Kidney (tissue), 13 donors: ENCODE measurements at regions not wholly inside any gene's neighbourhood (a gene's known extent, or its start where the extent isn't known, plus 50 kb on each side); places are given as distances from the start of the nearest gene placed in this dataset.
A peak's percentile ranks its signal among the peaks of the same experiment; 100 is the strongest.

Source experiments
- DNase-seq, 5 donors: peaks; one replicate each; pipeline ENCODE4 v3.0.0-alpha.2; 2013 to 2020
- FAIRE-seq: peaks from 2 replicates; lab custom pipeline; 2012; peaks lifted over from hg19 to GRCh38; lab: Jason Lieb, UNC
- H3K27ac ChIP-seq, 2 donors: one replicate each; pipeline ENCODE4 v1.7.0; 2013; ENCODE audit warnings: low read depth in 2 of 2, low read length in 2 of 2, inconsistent platforms in 1 of 2
- H3K27me3 ChIP-seq: one replicate; pipeline ENCODE4 v1.7.1; 2013; ENCODE audit warnings: low read length, inconsistent platforms; ENCODE audit not compliant: control insufficient read depth, insufficient read depth
- H3K36me3 ChIP-seq, 3 donors: one replicate each; pipeline versions ENCODE4 v1.7.0 to v1.7.1; 2013; ENCODE audit warnings: low read length in 3 of 3, control low read depth in 1 of 3, inconsistent platforms in 1 of 3; ENCODE audit not compliant: insufficient read depth in 3 of 3, control insufficient read depth in 2 of 3
- H3K4me1 ChIP-seq, 3 donors: one replicate each; pipeline versions ENCODE4 v1.7.0 to v1.7.1; 2013; ENCODE audit warnings: low read length in 3 of 3, inconsistent platforms in 1 of 3, low read depth in 1 of 3; ENCODE audit not compliant: control insufficient read depth in 2 of 3, insufficient read depth in 2 of 3
- H3K4me3 ChIP-seq, 3 donors: one replicate each; pipeline versions ENCODE4 v1.7.0 to v1.8.1; 2013; ENCODE audit warnings: low read length in 3 of 3, control low read depth in 1 of 3, inconsistent platforms in 1 of 3
- H3K9ac ChIP-seq, 3 donors: one replicate each; pipeline versions ENCODE4 v1.7.0 to v1.7.1; 2013; ENCODE audit warnings: low read length in 3 of 3, control low read depth in 1 of 3, inconsistent platforms in 1 of 3
- H3K9me3 ChIP-seq, 3 donors: one replicate each; pipeline versions ENCODE4 v1.7.0 to v1.7.1; 2013; ENCODE audit warnings: low read length in 3 of 3, control low read depth in 1 of 3, inconsistent platforms in 1 of 3; ENCODE audit not compliant: control insufficient read depth in 2 of 3, insufficient read depth in 1 of 3
- intact Hi-C: fragments of 100-400 bp; cut with DNase I; formaldehyde crosslinking; loops from one replicate; pipeline ENCODE4 v1.11.1; 2022
- TF ChIP-seq, protein P1 (sequence below): IDR thresholded peaks from 3 replicates; pipeline ENCODE4 v1.5.1; 2012; ENCODE audit warnings: mild to moderate bottlenecking, moderate library complexity, borderline replicate concordance; ENCODE audit not compliant: insufficient read depth; ENCODE audit errors: extremely low read depth
- donor health status: control.
- donor health status: control.
- donor health status: control.
- donor health status: control.
- donor health status: control.
- donor health status: DM: yes; HTN: yes; CAD: no.
- donor health status: Normal renal cell carcinoma (clear cell type).

DNA sequence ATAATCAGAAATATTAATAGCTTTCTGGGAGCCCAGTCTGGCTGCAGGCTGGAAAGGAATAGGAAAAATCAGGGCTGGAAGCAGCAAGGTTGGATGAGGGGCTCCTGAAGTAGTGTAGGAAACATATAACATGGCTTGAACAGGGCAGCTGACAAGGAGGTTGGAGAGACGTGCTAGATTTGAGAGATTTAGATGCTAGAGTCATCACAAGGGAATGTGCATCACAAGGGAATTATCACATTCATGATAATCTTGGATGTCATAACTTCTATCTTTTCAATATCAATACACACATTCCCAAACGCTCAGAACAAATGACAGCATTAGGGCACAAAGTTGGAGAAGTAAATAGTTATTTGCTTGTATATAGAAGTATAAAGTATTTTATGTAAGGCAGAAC lies 120.9 kb upstream of the EGFR start:
- DNase-seq (no peak), FAIRE-seq (no peak)
- intact Hi-C loops = no loop called here
- Histone ChIP-seq H3K27me3 (no peaks in the 10 kb centered on the region), H3K4me1 (no peaks in the 10 kb centered on the region), H3K4me3 (no peak overlapping the region), H3K27ac (no peak overlapping the region), H3K36me3 (no peaks in the 10 kb centered on the region), H3K9ac (no peak overlapping the region), H3K9me3 (no peaks in the 10 kb centered on the region)
- TF ChIP-seq, protein P1, sequence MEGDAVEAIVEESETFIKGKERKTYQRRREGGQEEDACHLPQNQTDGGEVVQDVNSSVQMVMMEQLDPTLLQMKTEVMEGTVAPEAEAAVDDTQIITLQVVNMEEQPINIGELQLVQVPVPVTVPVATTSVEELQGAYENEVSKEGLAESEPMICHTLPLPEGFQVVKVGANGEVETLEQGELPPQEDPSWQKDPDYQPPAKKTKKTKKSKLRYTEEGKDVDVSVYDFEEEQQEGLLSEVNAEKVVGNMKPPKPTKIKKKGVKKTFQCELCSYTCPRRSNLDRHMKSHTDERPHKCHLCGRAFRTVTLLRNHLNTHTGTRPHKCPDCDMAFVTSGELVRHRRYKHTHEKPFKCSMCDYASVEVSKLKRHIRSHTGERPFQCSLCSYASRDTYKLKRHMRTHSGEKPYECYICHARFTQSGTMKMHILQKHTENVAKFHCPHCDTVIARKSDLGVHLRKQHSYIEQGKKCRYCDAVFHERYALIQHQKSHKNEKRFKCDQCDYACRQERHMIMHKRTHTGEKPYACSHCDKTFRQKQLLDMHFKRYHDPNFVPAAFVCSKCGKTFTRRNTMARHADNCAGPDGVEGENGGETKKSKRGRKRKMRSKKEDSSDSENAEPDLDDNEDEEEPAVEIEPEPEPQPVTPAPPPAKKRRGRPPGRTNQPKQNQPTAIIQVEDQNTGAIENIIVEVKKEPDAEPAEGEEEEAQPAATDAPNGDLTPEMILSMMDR = no peak

DNA sequence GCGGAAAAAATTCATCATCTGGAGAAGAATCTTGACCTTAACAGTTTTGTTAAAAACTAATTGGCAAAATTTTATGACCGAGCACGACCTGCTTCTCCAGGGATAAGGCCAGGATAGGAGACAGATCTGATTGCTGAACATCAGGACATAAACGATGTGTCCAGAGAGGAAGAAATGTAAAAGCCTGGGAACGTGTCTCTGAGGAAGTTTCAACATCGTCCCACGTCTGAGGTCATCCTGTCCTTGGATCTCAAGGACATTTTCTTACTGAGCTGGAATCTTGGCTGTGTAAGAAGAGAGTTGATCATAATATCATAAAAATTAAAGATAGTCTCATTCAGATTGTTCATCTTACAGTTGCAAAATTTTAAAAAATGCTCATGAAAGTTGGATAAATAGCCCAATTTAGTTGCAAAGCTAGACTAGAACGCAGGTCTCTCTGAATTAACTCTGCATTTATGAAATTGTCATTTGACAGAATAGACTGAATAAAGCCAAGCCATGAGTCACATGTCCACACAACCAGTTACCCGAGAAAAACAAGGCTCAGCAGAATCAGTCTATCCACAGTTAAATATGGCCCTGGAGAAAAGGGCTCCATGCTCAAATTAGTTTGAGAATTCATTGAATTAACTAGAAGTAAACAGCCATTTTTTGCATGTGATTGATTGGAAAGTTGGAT lies 120.0 kb upstream of the EGFR start:
- H3K4me1 ChIP-seq = no peaks in the 10 kb centered on the region
- FAIRE-seq (no peak), DNase-seq (no peak)
- no peak overlapping the region for H3K4me3 ChIP-seq
- H3K9me3 ChIP-seq = no peaks in the 10 kb centered on the region
- no peaks in the 10 kb centered on the region for H3K27me3 ChIP-seq
- no peak overlapping the region for H3K27ac ChIP-seq
- intact Hi-C loops = no loop called here
- TF ChIP-seq, protein P1 = no peak
- no peaks in the 10 kb centered on the region for H3K36me3 ChIP-seq
- no peak overlapping the region for H3K9ac ChIP-seq

DNA sequence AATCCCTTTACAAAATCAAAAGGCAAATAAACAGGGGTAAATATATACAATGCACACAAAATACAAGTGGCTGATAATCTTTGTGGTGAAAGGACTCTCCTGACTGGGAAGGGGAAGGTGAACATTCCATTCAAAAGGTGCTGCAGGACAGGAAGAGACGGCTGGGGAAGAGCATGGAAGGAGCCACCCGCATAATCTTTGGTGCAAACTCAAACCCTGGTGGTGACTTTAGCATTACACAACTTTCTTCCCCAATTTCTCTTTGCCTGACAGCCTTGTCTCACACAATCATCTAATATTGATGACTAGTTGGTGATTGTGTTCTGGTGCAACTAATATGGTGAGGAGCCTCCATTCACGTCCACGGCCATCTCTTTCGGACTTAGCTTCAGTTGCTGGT lies 117.0 kb upstream of the EGFR start:
- no peaks in the 10 kb centered on the region for H3K27me3 ChIP-seq
- no peak for FAIRE-seq
- no peak overlapping the region for H3K27ac ChIP-seq
- DNase-seq = no peak
- no peaks in the 10 kb centered on the region for H3K4me1 ChIP-seq
- no peaks in the 10 kb centered on the region for H3K9me3 ChIP-seq
- intact Hi-C loops = no loop called here
- no peaks in the 10 kb centered on the region for H3K36me3 ChIP-seq
- no peak overlapping the region for H3K4me3 ChIP-seq
- no peak overlapping the region for H3K9ac ChIP-seq
- TF ChIP-seq, protein P1 = no peak

DNA sequence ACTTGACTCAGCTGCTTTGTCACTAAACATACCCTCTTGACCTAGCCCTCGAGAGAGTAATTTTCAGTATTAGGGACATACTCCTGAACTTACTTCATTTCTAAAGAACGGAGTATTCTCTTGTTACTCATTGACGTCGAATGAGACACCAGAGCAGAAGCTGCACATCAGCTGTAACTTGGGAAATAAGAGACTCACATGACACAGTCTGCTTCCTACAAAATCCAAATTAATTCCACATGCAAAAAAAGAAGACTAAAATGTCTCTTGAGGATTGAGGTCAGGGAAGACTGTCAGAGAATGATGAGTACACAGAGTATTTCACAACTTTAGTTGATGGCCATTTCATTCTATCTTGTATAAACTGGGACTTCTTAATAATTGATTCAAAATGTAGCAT lies 114.7 kb upstream of the EGFR start:
- peak in 1 of 5 donors; percentile 16 for DNase-seq
- no peak overlapping the region for H3K4me3 ChIP-seq
- TF ChIP-seq, protein P1 = no peak
- H3K27ac ChIP-seq = no peak overlapping the region
- intact Hi-C loops = no loop called here
- no peaks in the 10 kb centered on the region for H3K36me3 ChIP-seq
- peak; percentile 71 for FAIRE-seq
- H3K27me3 ChIP-seq = no peaks in the 10 kb centered on the region
- H3K4me1 ChIP-seq = no peaks in the 10 kb centered on the region
- H3K9ac ChIP-seq = no peak overlapping the region
- H3K9me3 ChIP-seq = no peaks in the 10 kb centered on the region
